Endodermal cell (in vitro differentiated cells): ENCODE measurements at regions not wholly inside any gene's neighbourhood (a gene's known extent, or its start where the extent isn't known, plus 50 kb on each side); places are given as distances from the start of the nearest gene placed in this dataset.

Source experiments
- DNase-seq: peaks from one replicate; pipeline ENCODE4 v3.0.0-alpha.2; 2017
- H3K27ac ChIP-seq: 2 replicates; pipeline ENCODE4 v1.5.1; 2013; ENCODE audit warnings: mild to moderate bottlenecking, low read depth, low read length, moderate library complexity
- H3K27me3 ChIP-seq: 2 replicates; pipeline ENCODE4 v1.6.1; 2013; ENCODE audit warnings: mild to moderate bottlenecking, low read length, moderate library complexity; ENCODE audit not compliant: insufficient read depth, control insufficient read depth, poor library complexity, severe bottlenecking
- H3K36me3 ChIP-seq: 2 replicates; pipeline ENCODE4 v1.7.0; 2013; ENCODE audit warnings: mild to moderate bottlenecking, low read length, moderate library complexity; ENCODE audit not compliant: control insufficient read depth, insufficient read depth
- H3K4me1 ChIP-seq: one replicate; pipeline ENCODE4 v1.7.0; 2013; ENCODE audit warnings: low read length; ENCODE audit not compliant: control insufficient read depth, insufficient read depth
- H3K4me3 ChIP-seq: 2 replicates; pipeline ENCODE4 v1.5.1; 2013; ENCODE audit warnings: mild to moderate bottlenecking, low read length, moderate library complexity
- H3K9ac ChIP-seq: 2 replicates; pipeline ENCODE4 v1.6.1; 2013; ENCODE audit warnings: mild to moderate bottlenecking, low read length, moderate library complexity; ENCODE audit not compliant: poor library complexity, severe bottlenecking; ENCODE audit errors: extremely low read depth
- H3K9me3 ChIP-seq: 2 replicates; pipeline ENCODE4 v1.6.1; 2013; ENCODE audit warnings: mild to moderate bottlenecking, low read length, moderate library complexity; ENCODE audit not compliant: control insufficient read depth
- H3K27ac Mint-ChIP-seq: 2 replicates; pipeline ENCODE4 v1.8.0; 2020; ENCODE audit warnings: mixed read lengths
- H3K27me3 Mint-ChIP-seq: 2 replicates; pipeline ENCODE4 v1.8.0; 2021; ENCODE audit warnings: mild to moderate bottlenecking, mixed read lengths; ENCODE audit not compliant: insufficient read depth
- H3K36me3 Mint-ChIP-seq: 2 replicates; pipeline ENCODE4 v1.8.0; 2020; ENCODE audit warnings: low read depth, mixed read lengths
- H3K4me1 Mint-ChIP-seq: 2 replicates; pipeline ENCODE4 v1.8.0; 2020; ENCODE audit warnings: mixed read lengths
- H3K4me3 Mint-ChIP-seq: 2 replicates; pipeline ENCODE4 v1.8.0; 2020; ENCODE audit warnings: mild to moderate bottlenecking, moderate library complexity, mixed read lengths
- H3K9me3 Mint-ChIP-seq: 2 replicates; pipeline ENCODE4 v1.8.0; 2020; ENCODE audit warnings: mild to moderate bottlenecking, mixed read lengths
- CTCF ChIP-seq: fragments of 200-600 bp; sonication (generic); conservative IDR thresholded peaks from 2 replicates; pipeline ENCODE4 v1.5.0; 2021; ENCODE audit warnings: antibody characterized with exemption, mild to moderate bottlenecking
- WGBS, 2 experiments: methylation state at CpG; one replicate each; pipeline versions ENCODE4 v1.1.5 to v1.1.7; 2013; ENCODE audit warnings: missing lambda C conversion rate in 2 of 2, mixed read lengths in 1 of 2; ENCODE audit not compliant: insufficient coverage in 1 of 2, insufficient read length in 1 of 2; 5-methylcytosine and 5-hydroxymethylcytosine counted together

- Mint-ChIP-seq H3K36me3 (peaks cover 2% of the 10 kb centered on the region), H3K9me3 (no peaks in the 10 kb centered on the region), H3K27ac (no peak overlapping the region), H3K4me3 (no peak overlapping the region), H3K27me3 (peaks cover 30% of the 10 kb centered on the region), H3K4me1 (peaks cover 16% of the 10 kb centered on the region)
- DNase-seq = no peak
- Histone ChIP-seq H3K4me3 (no peak overlapping the region), H3K36me3 (no peaks in the 10 kb centered on the region), H3K27me3 (peaks cover 48% of the 10 kb centered on the region), H3K9me3 (no peaks in the 10 kb centered on the region), H3K27ac (no peak overlapping the region), H3K9ac (no peak overlapping the region), H3K4me1 (no peaks in the 10 kb centered on the region)
- no peak for TF ChIP-seq CTCF
- WGBS, 2 experiments = 90 to 98% methylated on average over 3 to 5 of the region's 5 CpGs
Observed at GRCh38 chr11:92768121-92768840, 201.2 kb upstream of the MTNR1B start.

- Mint-ChIP-seq H3K4me1 (peaks cover 16% of the 10 kb centered on the region), H3K4me3 (no peak overlapping the region), H3K27ac (no peak overlapping the region), H3K27me3 (peaks cover 30% of the 10 kb centered on the region), H3K36me3 (peaks cover 2% of the 10 kb centered on the region), H3K9me3 (no peaks in the 10 kb centered on the region)
- TF ChIP-seq CTCF = no peak
- Histone ChIP-seq H3K9me3 (no peaks in the 10 kb centered on the region), H3K4me3 (no peak overlapping the region), H3K4me1 (no peaks in the 10 kb centered on the region), H3K27me3 (peaks cover 48% of the 10 kb centered on the region), H3K27ac (no peak overlapping the region), H3K9ac (no peak overlapping the region), H3K36me3 (no peaks in the 10 kb centered on the region)
- 83 to 84% methylated on average over 2 of the region's 2 CpGs for WGBS, 2 experiments
- DNase-seq = no peak
Observed at GRCh38 chr11:92769112-92769511, 200.3 kb upstream of the MTNR1B start.

- TF ChIP-seq CTCF = no peak
- Mint-ChIP-seq H3K9me3 (no peaks in the 10 kb centered on the region), H3K4me3 (no peak overlapping the region), H3K4me1 (peaks cover 16% of the 10 kb centered on the region), H3K27ac (no peak overlapping the region), H3K27me3 (peaks cover 30% of the 10 kb centered on the region), H3K36me3 (peaks cover 2% of the 10 kb centered on the region)
- Histone ChIP-seq H3K4me1 (no peaks in the 10 kb centered on the region), H3K9ac (no peak overlapping the region), H3K27me3 (peaks cover 48% of the 10 kb centered on the region), H3K9me3 (no peaks in the 10 kb centered on the region), H3K4me3 (no peak overlapping the region), H3K36me3 (no peaks in the 10 kb centered on the region), H3K27ac (no peak overlapping the region)
- 94 to 96% methylated on average over 4 to 7 of the region's 7 CpGs for WGBS, 2 experiments
- no peak for DNase-seq
Observed at GRCh38 chr11:92770419-92770818, 199.0 kb upstream of the MTNR1B start.
